H1 (cell line): ENCODE measurements at regions not wholly inside any gene's neighbourhood (a gene's known extent, or its start where the extent isn't known, plus 50 kb on each side); places are given as distances from the start of the nearest gene placed in this dataset.

Experiments used
- CHD2 ChIP-seq: IDR thresholded peaks from 2 replicates; pipeline ENCODE4 v1.6.1; 2012; ENCODE audit warnings: low read length, improper control_type of control experiment
- E2F6 ChIP-seq: IDR thresholded peaks from 2 replicates; pipeline ENCODE4 v1.6.1; 2012; ENCODE audit warnings: inconsistent platforms
- EGR1 ChIP-seq: IDR thresholded peaks from 2 replicates; pipeline ENCODE4 v1.6.1; 2011; ENCODE audit warnings: low read depth, low read length, borderline replicate concordance
- JUN ChIP-seq: IDR thresholded peaks from 2 replicates; pipeline ENCODE4 v1.6.1; 2011; ENCODE audit warnings: low read depth, mild to moderate bottlenecking, improper control_type of control experiment, low read length
- KDM1A ChIP-seq: fragments of 200-600, 300-600 bp; sonication (generic); IDR thresholded peaks from 2 replicates; pipeline ENCODE4 v1.7.1; 2016; ENCODE audit warnings: mild to moderate bottlenecking, low read length, borderline replicate concordance
- MAFK ChIP-seq: IDR thresholded peaks from 2 replicates; pipeline ENCODE4 v1.6.1; 2012; ENCODE audit warnings: low read depth, mild to moderate bottlenecking, improper control_type of control experiment, low read length
- RXRA ChIP-seq: IDR thresholded peaks from 2 replicates; pipeline ENCODE4 v1.6.1; 2011; ENCODE audit warnings: low read depth, mild to moderate bottlenecking, low read length, moderate library complexity; ENCODE audit not compliant: insufficient read depth
- SIX5 ChIP-seq: IDR thresholded peaks from 2 replicates; pipeline ENCODE4 v1.6.1; 2011; ENCODE audit warnings: mild to moderate bottlenecking, low read depth, low read length
- SP2 ChIP-seq: IDR thresholded peaks from 2 replicates; pipeline ENCODE4 v1.6.1; 2012; ENCODE audit warnings: mild to moderate bottlenecking, low read length, inconsistent platforms
- SP4 ChIP-seq: IDR thresholded peaks from 2 replicates; pipeline ENCODE4 v1.6.1; 2012; ENCODE audit warnings: low read length, inconsistent platforms

- TF ChIP-seq E2F6, result no peak
- TF ChIP-seq SIX5, result no peak
- TF ChIP-seq CHD2, result no peak
- no peak for TF ChIP-seq RXRA
- TF ChIP-seq EGR1, result no peak
- TF ChIP-seq SP2, result no peak
- TF ChIP-seq KDM1A, result no peak
- no peak for TF ChIP-seq SP4
- TF ChIP-seq JUN, result no peak
- TF ChIP-seq MAFK, result no peak
Measured at GRCh38 chr2:18763338-18763737, 174.0 kb upstream of the NT5C1B start (continued).
